Right kidney (tissue), 1 donor: ENCODE measurements at regions not wholly inside any gene's neighbourhood (a gene's known extent, or its start where the extent isn't known, plus 50 kb on each side); places are given as distances from the start of the nearest gene placed in this dataset.

Experiments
- DNase-seq: peaks from one replicate; pipeline ENCODE4 v3.0.0-alpha.2; 2016

GRCh38 chr6:14723535-14724086 is 522.3 kb upstream of the JARID2 start:
- DNase-seq, result no peak

- no peak for DNase-seq
Measured at GRCh38 chr6:14724549-14724948, 521.3 kb upstream of the JARID2 start.

GRCh38 chr6:14726816-14727493 is 518.9 kb upstream of the JARID2 start:
- no peak for DNase-seq

GRCh38 chr6:14727494-14728395 is 518.1 kb upstream of the JARID2 start:
- DNase-seq, result no peak

- no peak for DNase-seq
Measured at GRCh38 chr6:14728396-14729024, 517.4 kb upstream of the JARID2 start.

- DNase-seq, result no peak
Measured at GRCh38 chr6:14729129-14729871, 516.6 kb upstream of the JARID2 start.

- DNase-seq, result no peak
Measured at GRCh38 chr6:14730654-14731053, 515.2 kb upstream of the JARID2 start.

- DNase-seq, result no peak
Measured at GRCh38 chr6:14731611-14732010, 514.3 kb upstream of the JARID2 start.

- DNase-seq, result no peak
Measured at GRCh38 chr6:14732226-14732843, 513.5 kb upstream of the JARID2 start.

GRCh38 chr6:14732844-14733757 is 512.8 kb upstream of the JARID2 start:
- DNase-seq, result no peak

- DNase-seq, result no peak
Measured at GRCh38 chr6:14734052-14734415, 511.8 kb upstream of the JARID2 start.

- DNase-seq, result no peak
Measured at GRCh38 chr6:14734416-14735340, 511.2 kb upstream of the JARID2 start.

GRCh38 chr6:14735956-14736486 is 509.8 kb upstream of the JARID2 start:
- no peak for DNase-seq

GRCh38 chr6:14736554-14736953 is 509.3 kb upstream of the JARID2 start:
- no peak for DNase-seq

- no peak for DNase-seq
Measured at GRCh38 chr6:14738497-14738896, 507.4 kb upstream of the JARID2 start.

- no peak for DNase-seq
Measured at GRCh38 chr6:14738933-14739332, 506.9 kb upstream of the JARID2 start.

GRCh38 chr6:14739827-14740226 is 506.0 kb upstream of the JARID2 start:
- no peak for DNase-seq

GRCh38 chr6:14742171-14742570 is 503.7 kb upstream of the JARID2 start:
- DNase-seq, result no peak

GRCh38 chr6:14742680-14743079 is 503.2 kb upstream of the JARID2 start:
- DNase-seq, result no peak
